Hepatocyte (in vitro differentiated cells): ENCODE measurements at regions not wholly inside any gene's neighbourhood (a gene's known extent, or its start where the extent isn't known, plus 50 kb on each side); places are given as distances from the start of the nearest gene placed in this dataset.

ENCODE experiments used
- EZH2 ChIP-seq: fragments of 200-600 bp; sonication (generic); IDR thresholded peaks from 2 replicates; pipeline ENCODE4 v1.6.1; 2016; ENCODE audit warnings: antibody characterized with exemption, mild to moderate bottlenecking, borderline replicate concordance
- EZH2phosphoT487 ChIP-seq: fragments of 200-600 bp; sonication (generic); IDR thresholded peaks from one replicate; pipeline ENCODE4 v1.6.1; 2018; ENCODE audit warnings: antibody characterized with exemption, mild to moderate bottlenecking, low read depth, moderate library complexity; ENCODE audit not compliant: unreplicated experiment, severe bottlenecking
- TF ChIP-seq, protein P1 (sequence below): fragments of 200-600 bp; sonication (generic); IDR thresholded peaks from 2 replicates; pipeline ENCODE4 v1.5.1; 2016; ENCODE audit warnings: antibody characterized with exemption, mild to moderate bottlenecking; ENCODE audit not compliant: poor library complexity

- no peak for TF ChIP-seq EZH2phosphoT487
- TF ChIP-seq, protein P1, sequence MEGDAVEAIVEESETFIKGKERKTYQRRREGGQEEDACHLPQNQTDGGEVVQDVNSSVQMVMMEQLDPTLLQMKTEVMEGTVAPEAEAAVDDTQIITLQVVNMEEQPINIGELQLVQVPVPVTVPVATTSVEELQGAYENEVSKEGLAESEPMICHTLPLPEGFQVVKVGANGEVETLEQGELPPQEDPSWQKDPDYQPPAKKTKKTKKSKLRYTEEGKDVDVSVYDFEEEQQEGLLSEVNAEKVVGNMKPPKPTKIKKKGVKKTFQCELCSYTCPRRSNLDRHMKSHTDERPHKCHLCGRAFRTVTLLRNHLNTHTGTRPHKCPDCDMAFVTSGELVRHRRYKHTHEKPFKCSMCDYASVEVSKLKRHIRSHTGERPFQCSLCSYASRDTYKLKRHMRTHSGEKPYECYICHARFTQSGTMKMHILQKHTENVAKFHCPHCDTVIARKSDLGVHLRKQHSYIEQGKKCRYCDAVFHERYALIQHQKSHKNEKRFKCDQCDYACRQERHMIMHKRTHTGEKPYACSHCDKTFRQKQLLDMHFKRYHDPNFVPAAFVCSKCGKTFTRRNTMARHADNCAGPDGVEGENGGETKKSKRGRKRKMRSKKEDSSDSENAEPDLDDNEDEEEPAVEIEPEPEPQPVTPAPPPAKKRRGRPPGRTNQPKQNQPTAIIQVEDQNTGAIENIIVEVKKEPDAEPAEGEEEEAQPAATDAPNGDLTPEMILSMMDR: no peak
- TF ChIP-seq EZH2: no peak
Observed at GRCh38 chr14:34113005-34113511, 162.2 kb upstream of the EGLN3 start.
